ENCODE measurements at regions not wholly inside any gene's neighbourhood (a gene's known extent, or its start where the extent isn't known, plus 50 kb on each side); places are given as distances from the start of the nearest gene placed in this dataset.

DNA sequence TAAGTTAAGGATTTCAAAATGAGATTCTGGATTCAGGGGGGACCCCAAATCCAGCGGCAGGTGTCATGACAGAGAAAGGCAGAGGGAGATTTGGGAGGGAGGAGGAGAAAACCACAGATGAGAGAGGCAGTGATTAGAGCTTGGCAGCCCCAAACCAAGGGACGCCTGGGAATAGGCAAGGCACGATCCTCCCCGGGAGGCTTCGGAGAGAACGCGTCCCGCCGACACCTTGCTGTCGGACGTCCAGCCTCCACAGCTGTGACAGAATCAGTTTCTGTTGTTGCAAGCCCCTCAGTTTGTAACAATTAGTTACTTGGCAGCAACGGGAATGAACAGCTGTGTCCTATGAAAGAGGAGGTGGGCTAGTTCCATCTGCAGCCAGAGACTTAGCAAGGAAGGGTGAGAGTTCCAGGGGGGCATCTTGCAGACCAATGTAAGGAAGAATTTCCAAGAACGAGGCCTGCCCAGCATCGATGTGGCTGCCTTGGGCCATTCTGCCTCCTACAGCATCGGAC lies 110.7 kb upstream of the SDK2 start:
- Mint-ChIP-seq H3K4me1 (ENCODE audit: low read depth) (peaks cover 8% of the 10 kb centered on the region), H3K4me3 (no peak overlapping the region), H3K27ac (no peak overlapping the region), H3K9me3 (ENCODE audit: low read depth) (no peaks in the 10 kb centered on the region), H3K36me3 (no peaks in the 10 kb centered on the region), H3K27me3 (no peaks in the 10 kb centered on the region)

DNA sequence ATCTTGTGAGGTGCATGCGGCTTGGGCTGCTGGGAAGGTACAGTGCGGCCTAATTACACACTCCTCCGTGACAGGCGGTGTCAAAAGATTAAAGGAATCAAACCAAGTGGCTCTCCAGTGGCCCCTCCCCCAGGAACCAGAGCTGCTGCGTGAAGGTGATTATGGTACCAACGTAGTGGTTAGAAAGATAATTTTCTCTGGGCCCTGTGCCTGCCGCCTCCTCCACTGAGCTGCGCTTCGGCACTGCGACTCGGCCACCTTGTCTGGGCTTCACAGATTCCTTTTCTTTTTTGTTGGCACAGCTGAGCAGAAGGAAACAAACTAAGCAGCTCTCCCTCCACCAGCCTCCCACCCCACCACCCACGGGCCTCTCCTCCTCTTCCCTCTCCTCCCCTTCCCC lies 113.2 kb upstream of the SDK2 start:
- no peaks in the 10 kb centered on the region for H3K36me3 Mint-ChIP-seq
- H3K27ac Mint-ChIP-seq = no peak overlapping the region
- no peaks in the 10 kb centered on the region for H3K9me3 Mint-ChIP-seq (ENCODE audit: low read depth)
- H3K4me1 Mint-ChIP-seq (ENCODE audit: low read depth) = peaks cover 9% of the 10 kb centered on the region
- H3K4me3 Mint-ChIP-seq = no peak overlapping the region
- no peaks in the 10 kb centered on the region for H3K27me3 Mint-ChIP-seq

DNA sequence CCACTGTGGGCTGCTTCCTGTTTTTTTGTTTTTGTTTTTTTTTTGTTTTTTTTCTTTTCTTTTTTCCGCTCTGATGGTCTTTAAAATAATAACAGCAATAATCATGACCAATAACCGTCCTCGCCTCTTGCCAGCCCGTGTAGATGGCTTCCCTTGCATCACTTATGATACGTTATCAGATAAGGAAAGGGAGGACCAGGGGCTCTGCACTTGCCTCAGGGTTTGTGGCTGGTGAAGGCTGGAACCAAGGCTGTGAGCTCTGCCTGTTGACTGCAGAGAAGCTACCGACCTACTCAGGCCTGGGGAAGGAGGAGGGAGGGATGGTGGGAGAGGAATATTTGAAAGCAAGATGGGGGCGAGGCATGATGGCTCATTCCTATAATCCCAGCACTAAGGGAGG lies 114.0 kb upstream of the SDK2 start:
- no peak overlapping the region for H3K27ac Mint-ChIP-seq

DNA sequence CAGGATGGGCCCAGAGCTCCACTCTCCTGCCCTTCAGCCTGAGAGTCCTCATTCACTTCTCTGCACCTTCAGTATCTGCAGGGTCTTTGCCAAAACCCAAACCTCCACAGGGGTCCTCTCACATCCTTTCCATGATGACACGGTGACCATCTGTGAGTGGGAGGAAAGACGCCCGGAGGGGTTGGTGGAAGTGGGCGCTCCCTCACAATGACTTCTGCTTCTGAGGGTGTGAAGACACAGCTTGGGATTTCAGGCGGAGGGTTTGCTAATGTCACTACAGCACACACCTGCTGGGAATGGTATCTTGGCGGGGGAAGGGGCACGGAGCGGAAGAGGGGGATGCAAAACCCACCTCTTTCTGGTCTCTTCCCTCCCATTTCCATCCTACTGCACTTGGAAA lies 115.1 kb upstream of the SDK2 start:
- H3K36me3 Mint-ChIP-seq = no peaks in the 10 kb centered on the region
- H3K9me3 Mint-ChIP-seq (ENCODE audit: low read depth) = no peaks in the 10 kb centered on the region
- peaks cover 9% of the 10 kb centered on the region for H3K4me1 Mint-ChIP-seq (ENCODE audit: low read depth)
- no peaks in the 10 kb centered on the region for H3K27me3 Mint-ChIP-seq
- no peak overlapping the region for H3K27ac Mint-ChIP-seq
- H3K4me3 Mint-ChIP-seq = no peak overlapping the region

More for the DNA sequence above, 114.0 kb upstream of the SDK2 start:
- Mint-ChIP-seq H3K4me3 (no peak overlapping the region), H3K36me3 (no peaks in the 10 kb centered on the region), H3K9me3 (ENCODE audit: low read depth) (no peaks in the 10 kb centered on the region), H3K4me1 (ENCODE audit: low read depth) (peaks cover 9% of the 10 kb centered on the region), H3K27me3 (no peaks in the 10 kb centered on the region)

DNA sequence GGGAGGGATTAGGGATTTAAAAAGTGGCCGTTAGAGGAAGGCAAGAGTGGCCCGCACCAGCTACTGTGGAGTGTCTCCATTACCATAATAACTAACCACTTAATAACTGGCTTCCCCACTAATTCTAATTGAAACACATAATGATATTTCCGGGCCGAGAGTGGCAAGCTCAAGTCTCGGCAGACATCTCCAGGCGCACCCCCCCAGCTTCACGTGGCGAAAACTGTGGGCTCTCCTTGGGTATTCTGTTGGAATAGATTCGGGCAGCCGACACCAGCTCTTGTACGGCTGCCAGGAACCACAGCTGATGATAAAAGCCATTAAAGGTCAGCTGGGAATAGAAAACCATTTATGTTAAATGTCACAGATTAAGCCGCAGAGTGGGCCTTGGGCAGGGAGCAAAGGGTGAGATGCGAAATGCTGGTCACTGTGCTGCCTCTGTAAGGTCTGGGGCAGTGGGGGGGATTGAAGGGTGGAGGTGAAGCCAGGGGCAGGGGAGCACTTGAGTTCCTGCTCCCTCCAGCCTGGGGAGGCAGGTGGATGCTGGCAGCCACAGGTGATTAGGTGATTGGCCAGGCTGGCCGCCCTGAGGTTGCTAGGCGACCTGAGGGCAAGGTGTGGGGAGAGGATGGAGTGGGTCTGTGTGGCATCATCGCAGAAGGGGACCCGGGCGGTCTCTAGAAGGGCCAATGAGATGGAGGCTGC lies 115.6 kb upstream of the SDK2 start:
- Mint-ChIP-seq H3K27ac (no peak overlapping the region), H3K36me3 (no peaks in the 10 kb centered on the region), H3K4me1 (ENCODE audit: low read depth) (peaks cover 9% of the 10 kb centered on the region), H3K4me3 (no peak overlapping the region), H3K9me3 (ENCODE audit: low read depth) (no peaks in the 10 kb centered on the region), H3K27me3 (no peaks in the 10 kb centered on the region)

DNA sequence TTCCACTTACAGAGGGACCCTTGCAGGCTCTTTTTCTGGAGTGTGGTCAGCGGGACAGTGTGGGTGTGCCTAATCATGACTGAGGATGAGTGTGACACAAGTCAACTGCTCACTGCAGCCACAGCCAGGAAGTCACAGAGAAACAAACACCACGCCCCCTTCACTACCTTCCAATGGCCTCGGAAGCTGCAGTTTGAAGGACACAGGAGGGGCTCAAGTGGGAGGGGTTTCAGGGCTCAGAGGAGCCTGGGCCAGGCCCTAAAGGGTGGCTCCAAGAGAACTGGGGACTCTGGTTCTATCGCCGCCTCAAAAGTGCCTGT lies 116.2 kb upstream of the SDK2 start:
- Mint-ChIP-seq H3K4me1 (ENCODE audit: low read depth) (peaks cover 9% of the 10 kb centered on the region), H3K9me3 (ENCODE audit: low read depth) (no peaks in the 10 kb centered on the region), H3K36me3 (no peaks in the 10 kb centered on the region), H3K27ac (no peak overlapping the region), H3K4me3 (no peak overlapping the region), H3K27me3 (no peaks in the 10 kb centered on the region)

DNA sequence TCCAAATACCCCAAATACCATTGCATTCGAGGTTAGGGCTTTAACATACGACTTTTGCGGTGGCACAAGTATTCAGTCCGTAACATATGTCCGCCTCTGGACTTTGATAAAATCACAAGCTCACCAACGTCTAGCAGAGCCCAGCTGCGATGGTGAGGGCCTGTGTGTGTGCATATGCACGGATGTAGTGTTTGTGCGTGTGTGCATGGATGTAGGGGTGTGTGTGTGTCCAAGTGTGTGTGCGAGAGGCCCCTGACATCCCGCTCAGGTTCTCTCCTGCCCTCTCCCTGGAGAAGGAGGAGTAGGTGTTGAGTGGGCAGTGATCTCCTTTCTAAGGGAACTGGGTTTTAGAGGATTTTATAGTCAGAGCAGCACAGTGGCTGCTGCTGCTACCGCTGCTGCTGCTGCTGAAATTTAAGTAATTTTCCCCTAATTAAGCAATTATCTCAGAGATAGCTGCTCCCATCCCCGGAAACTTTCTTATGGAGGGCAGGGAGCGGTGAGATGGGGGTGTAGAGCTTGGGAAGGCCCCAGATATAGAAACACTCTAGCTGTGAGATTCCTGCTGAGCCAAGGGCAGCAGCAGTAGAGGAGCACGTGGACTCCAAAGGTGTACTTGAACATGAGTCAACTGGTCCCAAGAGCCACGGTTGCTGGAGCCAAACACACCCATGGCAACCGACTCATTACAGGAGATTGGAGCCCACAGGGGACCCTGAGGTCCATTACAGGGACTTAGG lies 121.7 kb upstream of the SDK2 start:
- no peak overlapping the region for H3K27ac Mint-ChIP-seq
- no peak overlapping the region for H3K4me3 Mint-ChIP-seq
- H3K27me3 Mint-ChIP-seq = no peaks in the 10 kb centered on the region
- no peaks in the 10 kb centered on the region for H3K9me3 Mint-ChIP-seq (ENCODE audit: low read depth)
- H3K36me3 Mint-ChIP-seq = no peaks in the 10 kb centered on the region
- H3K4me1 Mint-ChIP-seq (ENCODE audit: low read depth) = no peaks in the 10 kb centered on the region

DNA sequence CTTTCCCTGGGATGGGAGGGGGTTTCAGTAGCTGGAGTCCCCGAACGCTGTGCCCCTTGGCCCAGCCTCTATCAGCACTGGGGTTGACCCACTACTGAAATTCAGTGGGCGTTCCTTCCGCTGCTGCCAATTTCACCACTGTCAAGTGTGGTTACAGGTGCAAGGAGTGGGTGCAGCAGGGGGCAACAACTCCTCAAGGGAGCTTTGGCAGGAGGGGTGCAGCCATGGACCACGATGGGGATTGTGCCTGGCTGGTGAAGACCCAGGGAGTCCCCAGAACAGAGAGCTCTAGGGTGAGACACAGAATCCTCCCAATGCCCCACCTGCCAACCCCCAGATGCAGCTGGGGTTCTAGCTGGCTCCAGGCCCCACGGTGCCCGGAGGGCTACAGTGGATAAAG lies 123.5 kb upstream of the SDK2 start:
- no peaks in the 10 kb centered on the region for H3K9me3 Mint-ChIP-seq (ENCODE audit: low read depth)
- no peaks in the 10 kb centered on the region for H3K36me3 Mint-ChIP-seq
- H3K27ac Mint-ChIP-seq = no peak overlapping the region
- no peaks in the 10 kb centered on the region for H3K4me1 Mint-ChIP-seq (ENCODE audit: low read depth)
- no peak overlapping the region for H3K4me3 Mint-ChIP-seq
- H3K27me3 Mint-ChIP-seq = no peaks in the 10 kb centered on the region

DNA sequence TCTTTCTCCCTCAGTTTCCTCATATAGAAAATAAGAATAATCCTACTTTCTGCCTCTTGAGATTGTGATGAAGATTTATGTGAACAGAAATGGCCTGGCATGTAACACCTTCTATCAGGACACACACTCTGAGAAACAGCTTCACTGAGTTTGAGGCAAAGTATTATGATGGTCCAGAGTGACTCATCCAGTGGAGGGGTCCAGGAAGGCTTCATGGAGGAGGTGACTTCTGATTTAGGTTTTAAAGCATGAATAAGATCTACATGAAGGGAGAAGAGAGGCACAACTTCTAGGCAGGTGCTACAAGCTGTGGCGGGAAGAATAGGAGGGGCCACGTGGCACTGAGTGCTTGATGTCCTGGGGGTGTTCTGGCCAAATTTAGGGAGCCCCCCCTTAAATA lies 124.4 kb upstream of the SDK2 start:
- Mint-ChIP-seq H3K4me1 (ENCODE audit: low read depth) (no peaks in the 10 kb centered on the region), H3K4me3 (no peak overlapping the region), H3K9me3 (ENCODE audit: low read depth) (no peaks in the 10 kb centered on the region), H3K27ac (no peak overlapping the region), H3K27me3 (no peaks in the 10 kb centered on the region), H3K36me3 (no peaks in the 10 kb centered on the region)

DNA sequence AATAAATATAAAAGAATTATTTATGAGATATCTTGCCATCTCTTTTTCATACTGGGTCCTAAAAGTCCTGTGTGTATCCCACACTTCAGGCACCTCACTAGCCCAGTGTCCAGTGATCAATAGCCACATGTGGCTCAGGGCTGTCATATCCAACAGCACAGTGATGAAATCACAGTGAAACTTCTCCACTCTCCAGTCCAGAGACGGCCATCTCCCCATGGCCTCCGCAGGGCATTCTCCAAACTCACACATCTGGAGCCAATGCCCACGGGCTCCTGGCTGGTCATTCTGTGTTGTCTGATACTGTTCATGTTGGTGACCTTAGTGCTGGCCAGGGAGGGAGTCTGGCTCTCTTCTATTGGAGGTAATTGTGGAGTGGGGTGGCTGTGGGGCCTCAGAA lies 125.2 kb upstream of the SDK2 start:
- Mint-ChIP-seq H3K4me3 (no peak overlapping the region), H3K36me3 (no peaks in the 10 kb centered on the region), H3K9me3 (ENCODE audit: low read depth) (no peaks in the 10 kb centered on the region), H3K27me3 (no peaks in the 10 kb centered on the region), H3K27ac (no peak overlapping the region), H3K4me1 (ENCODE audit: low read depth) (no peaks in the 10 kb centered on the region)

DNA sequence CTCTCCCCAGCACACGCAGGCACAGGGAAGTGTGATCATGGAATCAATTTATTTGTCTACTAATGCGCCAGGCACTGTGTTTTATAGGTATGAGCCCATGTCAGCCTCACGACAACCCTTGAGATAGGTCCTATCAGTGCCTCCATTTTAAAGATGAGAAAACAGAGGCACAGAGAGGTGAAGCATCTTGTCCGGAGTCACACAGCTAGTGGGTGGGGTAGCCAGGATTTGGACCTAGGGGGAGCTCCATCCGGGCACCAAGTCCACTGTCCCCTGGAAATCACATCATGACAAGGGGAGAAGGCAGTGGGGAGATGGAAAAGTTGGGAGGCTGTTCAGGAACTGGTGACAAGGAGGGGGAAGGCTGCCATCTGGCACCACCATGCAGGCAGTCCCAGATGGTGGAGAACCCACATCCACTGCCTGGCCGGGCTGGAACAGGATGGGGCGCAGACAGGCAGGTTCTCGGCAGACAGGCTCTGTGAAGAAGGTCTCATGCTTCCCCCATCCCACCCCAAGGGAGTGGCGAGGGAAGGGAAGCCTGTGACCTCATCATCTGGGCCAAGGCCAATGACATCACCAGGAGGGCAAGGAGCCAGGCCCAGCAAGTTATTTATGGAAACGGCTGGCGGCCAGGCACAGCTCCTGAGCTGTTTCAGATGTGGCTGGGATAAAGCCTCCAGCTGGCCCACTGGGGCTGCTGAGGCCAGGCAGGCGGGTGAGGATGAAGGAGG lies 126.0 kb upstream of the SDK2 start:
- Mint-ChIP-seq H3K27ac (no peak overlapping the region), H3K4me3 (no peak overlapping the region), H3K27me3 (no peaks in the 10 kb centered on the region), H3K36me3 (no peaks in the 10 kb centered on the region), H3K9me3 (ENCODE audit: low read depth) (no peaks in the 10 kb centered on the region), H3K4me1 (ENCODE audit: low read depth) (no peaks in the 10 kb centered on the region)

DNA sequence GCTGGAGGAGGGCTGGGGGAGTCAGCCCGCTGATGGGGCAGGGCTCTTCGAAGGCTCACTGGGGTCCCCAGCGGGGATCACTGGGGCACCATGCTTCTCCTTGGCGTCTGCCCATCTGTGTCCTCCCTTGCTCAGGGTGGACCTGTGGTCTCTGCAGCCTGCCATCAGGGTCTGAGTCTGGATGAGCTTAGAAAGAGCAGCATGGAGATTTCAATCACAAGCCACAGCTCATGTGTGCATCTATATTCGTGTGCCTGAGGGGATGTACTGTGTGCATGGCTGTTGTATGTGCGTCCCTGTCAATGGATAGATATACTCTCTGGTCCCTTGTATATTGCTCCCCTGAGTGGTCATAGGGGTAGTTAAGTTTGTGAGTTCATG lies 126.6 kb upstream of the SDK2 start:
- Mint-ChIP-seq H3K4me1 (ENCODE audit: low read depth) (no peaks in the 10 kb centered on the region), H3K27ac (no peak overlapping the region), H3K4me3 (no peak overlapping the region), H3K9me3 (ENCODE audit: low read depth) (no peaks in the 10 kb centered on the region), H3K36me3 (no peaks in the 10 kb centered on the region), H3K27me3 (no peaks in the 10 kb centered on the region)

DNA sequence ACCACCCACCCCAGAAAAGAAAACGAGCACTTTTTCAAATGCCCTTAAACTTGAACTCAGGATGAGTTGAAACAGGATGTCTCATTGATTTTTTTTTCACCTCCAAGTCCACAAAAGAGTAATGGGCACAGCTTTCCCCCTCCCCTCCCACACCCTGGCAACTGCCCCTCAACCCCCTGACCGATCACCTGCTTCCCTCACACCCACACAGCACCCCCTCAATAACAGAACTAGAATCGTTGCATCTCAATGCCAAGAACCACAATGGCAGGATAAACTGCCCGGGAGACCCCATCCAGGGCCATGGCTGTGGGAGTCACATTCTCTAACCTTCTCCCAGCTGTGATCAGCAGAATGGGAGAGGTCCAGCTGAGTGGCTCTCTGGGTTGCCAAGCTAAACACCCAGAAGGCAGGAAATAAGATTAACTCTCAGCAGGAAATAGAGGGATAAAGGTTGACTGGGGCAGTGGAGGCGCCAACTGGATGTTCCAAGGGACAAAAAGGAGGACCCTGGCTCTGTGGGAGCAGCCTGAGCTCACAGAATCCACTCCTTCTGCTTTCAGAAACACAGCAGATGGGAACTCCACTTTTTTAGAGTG lies 128.0 kb upstream of the SDK2 start:
- Mint-ChIP-seq H3K27me3 (no peaks in the 10 kb centered on the region), H3K27ac (no peak overlapping the region), H3K9me3 (ENCODE audit: low read depth) (no peaks in the 10 kb centered on the region), H3K4me3 (no peak overlapping the region), H3K36me3 (no peaks in the 10 kb centered on the region), H3K4me1 (ENCODE audit: low read depth) (no peaks in the 10 kb centered on the region)

DNA sequence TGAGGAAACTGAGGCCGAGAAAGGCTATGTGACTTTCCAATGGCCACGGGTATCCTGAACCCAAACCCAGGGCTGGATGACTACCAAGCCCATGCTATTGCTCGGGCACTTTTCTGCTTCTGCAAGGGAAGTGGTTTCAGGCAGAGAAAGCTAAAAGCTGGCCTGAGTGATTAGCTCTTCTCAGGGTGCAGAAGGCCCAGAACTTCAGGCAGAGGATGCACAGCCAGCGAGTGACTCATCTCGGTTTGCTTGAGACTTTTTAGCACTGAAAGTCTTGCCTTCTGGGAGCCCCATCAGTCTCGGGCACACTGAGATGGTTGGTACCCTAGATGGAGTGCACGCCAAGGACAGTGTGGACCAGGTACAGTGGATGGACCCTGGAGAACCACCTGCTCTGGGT lies 129.5 kb upstream of the SDK2 start:
- Mint-ChIP-seq H3K36me3 (no peaks in the 10 kb centered on the region), H3K27me3 (no peaks in the 10 kb centered on the region), H3K9me3 (ENCODE audit: low read depth) (no peaks in the 10 kb centered on the region), H3K27ac (no peak overlapping the region), H3K4me1 (ENCODE audit: low read depth) (no peaks in the 10 kb centered on the region), H3K4me3 (no peak overlapping the region)

DNA sequence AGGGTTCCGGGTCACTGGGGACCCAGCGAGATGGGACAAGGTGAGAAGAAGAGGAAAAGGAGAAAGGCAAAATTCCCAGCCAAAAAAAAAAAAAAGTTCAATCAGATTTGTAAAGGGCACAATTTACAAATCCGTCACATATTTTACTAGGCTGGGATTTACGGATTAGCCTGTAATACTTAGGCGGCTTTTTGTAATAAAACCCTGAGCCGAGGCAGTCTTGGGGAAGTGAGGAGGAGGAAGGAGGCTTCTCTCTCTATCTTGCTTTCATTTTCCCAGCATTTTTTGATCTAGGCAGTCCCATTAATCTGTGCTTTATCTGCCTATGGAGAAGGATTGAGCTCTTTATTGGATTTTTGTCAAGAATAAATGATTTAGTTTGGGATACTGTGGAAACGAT lies 130.6 kb upstream of the SDK2 start:
- Mint-ChIP-seq H3K36me3 (no peaks in the 10 kb centered on the region), H3K9me3 (ENCODE audit: low read depth) (no peaks in the 10 kb centered on the region), H3K27ac (no peak overlapping the region), H3K4me3 (no peak overlapping the region), H3K27me3 (no peaks in the 10 kb centered on the region), H3K4me1 (ENCODE audit: low read depth) (no peaks in the 10 kb centered on the region)
